Nephron progenitor cell (in vitro differentiated cells): ENCODE measurements at regions not wholly inside any gene's neighbourhood (a gene's known extent, or its start where the extent isn't known, plus 50 kb on each side); places are given as distances from the start of the nearest gene placed in this dataset.

ENCODE experiments used
- DNase-seq: peaks from one replicate; pipeline ENCODE4 v3.0.0; 2021
- H3K27ac Mint-ChIP-seq: 2 replicates; pipeline ENCODE4 v1.8.0; 2021; ENCODE audit warnings: mild to moderate bottlenecking, moderate library complexity, mixed read lengths
- H3K27me3 Mint-ChIP-seq: 2 replicates; pipeline ENCODE4 v1.8.0; 2021; ENCODE audit warnings: mild to moderate bottlenecking, low read depth, mixed read lengths; ENCODE audit not compliant: poor library complexity
- H3K36me3 Mint-ChIP-seq: 2 replicates; pipeline ENCODE4 v1.8.0; 2021; ENCODE audit warnings: low read depth, mixed read lengths
- H3K4me1 Mint-ChIP-seq: 2 replicates; pipeline ENCODE4 v1.8.0; 2021; ENCODE audit warnings: mixed read lengths
- H3K4me3 Mint-ChIP-seq: 2 replicates; pipeline ENCODE4 v1.8.0; 2021; ENCODE audit warnings: mild to moderate bottlenecking, moderate library complexity, mixed read lengths
- H3K9me3 Mint-ChIP-seq: 2 replicates; pipeline ENCODE4 v1.8.0; 2021; ENCODE audit warnings: mild to moderate bottlenecking, moderate library complexity, mixed read lengths
- TF ChIP-seq, protein P1 (sequence below): fragments of 200-600 bp; sonication (generic); IDR thresholded peaks from 2 replicates; pipeline ENCODE4 v1.5.0; 2021; ENCODE audit warnings: antibody characterized with exemption

DNA sequence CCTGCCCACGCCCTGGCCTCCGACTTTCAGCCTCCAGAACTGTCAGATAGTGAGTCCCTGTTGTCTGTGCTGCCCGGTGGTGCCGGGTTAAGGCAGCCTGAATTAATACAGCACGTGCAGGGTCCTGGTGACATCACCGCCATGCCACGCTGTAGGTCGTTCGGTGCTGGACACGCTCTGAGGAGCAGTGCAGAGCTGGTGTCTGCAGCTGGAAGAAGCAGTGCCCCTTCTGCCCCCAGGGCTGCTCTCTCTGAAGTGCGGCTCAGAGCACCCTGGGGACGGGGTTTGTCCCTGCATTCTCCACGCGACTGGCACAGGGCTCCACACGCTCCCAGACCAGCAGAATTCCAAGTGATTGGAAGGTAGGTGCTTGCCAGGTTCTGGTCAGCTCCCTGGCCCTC, 831.5 kb downstream of the TBC1D22A start:
- DNase-seq = no peak

DNA sequence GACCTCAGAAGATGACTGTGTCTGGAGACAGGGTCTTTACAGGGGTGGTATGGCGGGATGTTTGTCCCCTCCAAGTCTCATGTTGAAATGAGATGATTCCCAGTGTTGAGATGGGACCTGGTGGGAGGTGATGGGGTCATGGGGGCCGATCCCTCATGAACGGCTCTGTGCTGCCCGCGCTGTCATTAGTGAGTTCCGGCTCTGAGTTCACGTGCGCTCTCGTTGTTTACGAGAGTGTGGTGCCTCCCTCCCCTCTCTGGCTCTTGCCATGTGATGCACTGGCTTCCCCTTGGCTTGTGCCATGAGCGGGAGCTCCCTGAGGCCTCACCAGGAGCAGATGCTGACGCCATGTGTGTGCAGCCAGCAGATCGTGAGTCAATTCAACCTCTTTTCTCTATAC, 830.8 kb downstream of the TBC1D22A start:
- Mint-ChIP-seq H3K4me3 (no peak overlapping the region), H3K27me3 (peaks cover 12% of the 10 kb centered on the region), H3K4me1 (no peaks in the 10 kb centered on the region), H3K27ac (no peak overlapping the region), H3K36me3 (no peaks in the 10 kb centered on the region), H3K9me3 (peaks cover 86% of the 10 kb centered on the region)
- no peak for DNase-seq
- TF ChIP-seq, protein P1, sequence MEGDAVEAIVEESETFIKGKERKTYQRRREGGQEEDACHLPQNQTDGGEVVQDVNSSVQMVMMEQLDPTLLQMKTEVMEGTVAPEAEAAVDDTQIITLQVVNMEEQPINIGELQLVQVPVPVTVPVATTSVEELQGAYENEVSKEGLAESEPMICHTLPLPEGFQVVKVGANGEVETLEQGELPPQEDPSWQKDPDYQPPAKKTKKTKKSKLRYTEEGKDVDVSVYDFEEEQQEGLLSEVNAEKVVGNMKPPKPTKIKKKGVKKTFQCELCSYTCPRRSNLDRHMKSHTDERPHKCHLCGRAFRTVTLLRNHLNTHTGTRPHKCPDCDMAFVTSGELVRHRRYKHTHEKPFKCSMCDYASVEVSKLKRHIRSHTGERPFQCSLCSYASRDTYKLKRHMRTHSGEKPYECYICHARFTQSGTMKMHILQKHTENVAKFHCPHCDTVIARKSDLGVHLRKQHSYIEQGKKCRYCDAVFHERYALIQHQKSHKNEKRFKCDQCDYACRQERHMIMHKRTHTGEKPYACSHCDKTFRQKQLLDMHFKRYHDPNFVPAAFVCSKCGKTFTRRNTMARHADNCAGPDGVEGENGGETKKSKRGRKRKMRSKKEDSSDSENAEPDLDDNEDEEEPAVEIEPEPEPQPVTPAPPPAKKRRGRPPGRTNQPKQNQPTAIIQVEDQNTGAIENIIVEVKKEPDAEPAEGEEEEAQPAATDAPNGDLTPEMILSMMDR = no peak

More for the DNA sequence above, 831.5 kb downstream of the TBC1D22A start:
- H3K27me3 Mint-ChIP-seq = peaks cover 9% of the 10 kb centered on the region
- H3K4me3 Mint-ChIP-seq = no peak overlapping the region
- peaks cover 83% of the 10 kb centered on the region for H3K9me3 Mint-ChIP-seq
- TF ChIP-seq, protein P1 = no peak
- H3K27ac Mint-ChIP-seq = no peak overlapping the region
- H3K4me1 Mint-ChIP-seq = no peaks in the 10 kb centered on the region
- H3K36me3 Mint-ChIP-seq = no peaks in the 10 kb centered on the region

DNA sequence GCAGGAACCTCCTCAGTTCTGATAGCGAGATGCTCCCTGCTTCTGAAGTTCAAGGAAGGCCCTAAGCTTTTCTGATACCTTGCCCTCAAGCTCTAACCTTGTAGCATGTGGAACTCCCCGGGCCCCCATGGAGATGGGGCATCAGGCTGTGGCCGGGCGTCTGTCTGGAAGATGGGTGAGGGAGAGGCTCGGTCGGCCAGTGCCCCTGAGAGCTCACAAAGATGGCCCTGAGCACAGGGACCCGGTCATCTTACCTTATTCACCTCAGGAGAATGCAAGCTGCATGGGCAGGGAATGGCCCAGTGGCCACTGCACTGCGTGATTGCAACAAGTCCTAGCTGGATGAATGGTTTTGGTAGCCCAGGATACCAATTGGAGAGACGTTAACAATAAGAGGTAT, 830.3 kb downstream of the TBC1D22A start:
- Mint-ChIP-seq H3K27me3 (peaks cover 13% of the 10 kb centered on the region), H3K4me3 (no peak overlapping the region), H3K4me1 (no peaks in the 10 kb centered on the region), H3K27ac (no peak overlapping the region), H3K9me3 (peaks cover 86% of the 10 kb centered on the region), H3K36me3 (no peaks in the 10 kb centered on the region)
- TF ChIP-seq, protein P1 = no peak
- no peak for DNase-seq

DNA sequence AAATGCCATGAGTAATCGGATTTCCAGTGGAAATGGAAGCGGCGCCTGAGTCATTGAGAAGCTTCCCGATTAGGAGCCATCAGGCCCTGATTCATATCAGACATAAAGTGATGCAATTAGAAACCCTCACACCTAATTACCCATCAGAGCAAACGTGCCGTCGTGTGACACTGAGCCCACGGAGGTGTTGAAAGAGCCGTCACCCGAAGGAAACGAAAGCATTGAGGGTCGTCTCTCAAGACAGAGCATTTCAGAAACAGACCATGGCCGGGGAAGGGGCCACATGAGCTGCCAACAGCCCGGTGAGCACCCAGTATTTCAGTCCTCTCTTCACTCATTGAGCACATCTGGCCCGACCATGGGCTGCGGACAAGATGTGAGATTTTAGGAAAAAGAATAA, 829.3 kb downstream of the TBC1D22A start:
- H3K9me3 Mint-ChIP-seq = peaks cover 87% of the 10 kb centered on the region
- H3K27me3 Mint-ChIP-seq = peaks cover 13% of the 10 kb centered on the region
- H3K4me3 Mint-ChIP-seq = no peak overlapping the region
- DNase-seq = no peak
- TF ChIP-seq, protein P1 = no peak
- no peaks in the 10 kb centered on the region for H3K36me3 Mint-ChIP-seq
- no peak overlapping the region for H3K27ac Mint-ChIP-seq
- H3K4me1 Mint-ChIP-seq = no peaks in the 10 kb centered on the region

DNA sequence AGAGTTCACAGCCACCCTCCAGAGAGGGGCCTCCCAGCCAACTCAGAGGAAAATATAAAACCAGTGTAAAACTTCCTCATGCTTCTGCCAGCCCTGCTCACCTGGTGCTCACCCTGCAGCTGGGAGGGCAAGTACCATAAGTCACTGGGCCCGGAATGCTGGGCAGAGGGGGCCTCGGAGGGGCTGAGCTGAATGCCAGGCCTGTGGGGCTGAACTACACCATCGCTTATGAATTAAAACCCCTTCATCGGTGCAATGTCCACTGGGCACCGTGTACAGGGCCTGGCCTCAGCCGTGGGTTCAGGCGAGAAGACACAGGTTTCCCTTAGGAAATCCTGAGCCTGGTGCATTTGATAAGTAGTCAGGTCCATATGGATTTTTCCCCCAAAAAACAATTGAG, 828.6 kb downstream of the TBC1D22A start:
- TF ChIP-seq, protein P1 = no peak
- Mint-ChIP-seq H3K27ac (no peak overlapping the region), H3K9me3 (peaks cover 87% of the 10 kb centered on the region), H3K4me3 (no peak overlapping the region), H3K27me3 (peaks cover 13% of the 10 kb centered on the region), H3K4me1 (no peaks in the 10 kb centered on the region), H3K36me3 (no peaks in the 10 kb centered on the region)
- DNase-seq = no peak
